GM12891 (cell line): ENCODE measurements at regions not wholly inside any gene's neighbourhood (a gene's known extent, or its start where the extent isn't known, plus 50 kb on each side); places are given as distances from the start of the nearest gene placed in this dataset.
"Not testable (repeated sequence)": the region's sequence is repeated elsewhere in the genome, so short reads cannot be mapped to it uniquely, and the experiment has no call there.

Source experiments
- POLR2A ChIP-seq: IDR thresholded peaks from 2 replicates; pipeline ENCODE4 v1.6.1; 2011; ENCODE audit warnings: low read depth, low read length, control low read depth
- POLR2AphosphoS5 ChIP-seq: IDR thresholded peaks from 2 replicates; pipeline ENCODE4 v1.6.1; 2011; ENCODE audit warnings: low read depth, low read length, control low read depth

DNA sequence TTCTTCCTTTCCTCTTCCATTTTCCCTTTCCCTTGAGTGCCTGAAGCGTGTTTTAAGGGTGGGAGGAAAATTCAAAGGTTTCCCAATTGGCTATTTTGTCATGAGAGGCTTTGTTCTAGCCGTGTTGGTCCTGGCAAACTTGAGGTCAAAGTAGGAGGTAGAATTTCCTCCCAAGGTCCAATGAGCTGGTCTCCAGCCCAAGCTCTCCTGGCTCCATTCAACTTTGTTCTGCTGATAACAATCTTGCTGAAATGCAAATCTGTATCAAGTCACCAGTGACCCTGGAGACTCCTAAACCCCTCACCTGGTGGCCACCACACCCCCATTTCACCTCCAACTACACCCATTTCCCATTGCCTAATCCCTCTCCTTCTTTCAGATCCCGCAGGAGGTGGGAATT lies 100.2 kb upstream of the TERB2 start:
- not testable (repeated sequence) for TF ChIP-seq POLR2AphosphoS5, POLR2A
